GM12874 (cell line): ENCODE measurements at regions not wholly inside any gene's neighbourhood (a gene's known extent, or its start where the extent isn't known, plus 50 kb on each side); places are given as distances from the start of the nearest gene placed in this dataset.

ENCODE experiments used
- CTCF ChIP-seq: IDR thresholded peaks from 2 replicates; pipeline ENCODE4 v1.5.1; 2011; ENCODE audit warnings: low read depth, mild to moderate bottlenecking, control low read depth, low read length, moderate library complexity; ENCODE audit not compliant: insufficient read depth

- no peak for TF ChIP-seq CTCF
Measured at GRCh38 chr21:16640297-16641027, 872.4 kb upstream of the CXADR start.

DNA sequence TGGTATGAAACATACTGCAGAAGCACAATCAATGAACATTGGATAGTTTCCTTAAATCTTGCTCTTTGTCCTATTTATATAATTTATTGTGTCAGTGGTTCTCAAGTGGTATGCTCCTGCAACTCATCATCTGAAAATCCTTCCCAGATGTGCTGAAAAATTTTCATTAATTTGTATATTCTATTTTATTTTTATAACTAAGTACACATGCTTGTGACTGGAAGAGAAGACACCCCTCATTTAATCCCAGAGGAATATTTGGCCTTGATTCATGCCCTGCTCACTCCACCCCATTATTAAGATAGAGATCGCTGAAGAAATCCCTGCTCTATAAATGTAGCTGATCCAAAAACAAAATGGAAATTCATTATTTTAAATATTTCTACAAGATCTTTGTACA is 870.5 kb upstream of the CXADR start:
- TF ChIP-seq CTCF: no peak

- no peak for TF ChIP-seq CTCF
Measured at GRCh38 chr21:16644685-16645084, 868.2 kb upstream of the CXADR start.

DNA sequence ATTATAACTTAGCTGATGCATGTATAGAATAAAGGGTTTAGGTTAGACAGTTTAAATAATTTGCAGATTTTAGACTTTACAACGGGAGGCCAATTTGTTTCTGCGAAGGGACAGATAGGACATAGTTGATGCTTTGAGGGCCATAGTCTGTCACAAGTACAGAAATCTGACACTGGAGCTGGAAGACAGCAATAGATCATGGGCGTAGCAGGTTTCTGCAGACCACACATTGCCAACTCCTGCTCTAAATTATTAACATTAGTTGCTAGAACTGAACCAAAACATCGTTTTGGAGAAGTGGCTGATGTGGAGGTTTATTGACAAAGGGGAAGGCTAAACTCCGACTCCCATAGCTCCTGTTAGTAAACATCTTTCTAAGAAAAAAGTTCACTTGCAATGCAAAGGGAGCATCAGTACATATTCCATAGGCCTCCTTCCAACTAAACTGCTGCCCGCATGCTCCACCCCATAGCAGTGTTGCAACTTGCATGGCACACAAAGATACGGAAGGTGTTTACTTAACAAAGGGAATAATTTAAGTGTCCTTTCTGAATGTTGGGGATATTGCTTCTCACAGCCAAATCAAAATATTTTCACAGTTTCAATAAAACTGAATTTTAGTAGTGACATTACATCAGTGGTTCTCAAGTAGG is 862.0 kb upstream of the CXADR start:
- TF ChIP-seq CTCF: no peak

DNA sequence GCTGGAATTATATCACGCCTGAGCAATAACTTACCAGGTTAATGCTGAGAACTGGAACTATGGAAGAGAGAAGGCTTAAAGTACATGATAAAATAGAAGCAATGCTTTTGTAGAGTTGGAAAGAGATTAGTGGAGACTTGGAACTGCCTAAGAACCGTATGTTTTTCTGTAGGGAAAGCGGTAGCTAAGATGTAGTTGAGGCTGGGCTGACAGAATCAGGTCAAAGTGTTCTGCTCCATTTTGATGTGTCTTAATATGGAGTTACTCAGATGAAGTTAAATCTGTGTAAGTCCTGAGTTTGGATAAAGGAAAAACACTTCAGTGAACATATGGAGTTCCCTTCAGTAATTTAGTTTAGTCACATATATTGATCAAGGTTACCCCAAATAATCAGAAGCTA is 860.9 kb upstream of the CXADR start:
- TF ChIP-seq CTCF: no peak

DNA sequence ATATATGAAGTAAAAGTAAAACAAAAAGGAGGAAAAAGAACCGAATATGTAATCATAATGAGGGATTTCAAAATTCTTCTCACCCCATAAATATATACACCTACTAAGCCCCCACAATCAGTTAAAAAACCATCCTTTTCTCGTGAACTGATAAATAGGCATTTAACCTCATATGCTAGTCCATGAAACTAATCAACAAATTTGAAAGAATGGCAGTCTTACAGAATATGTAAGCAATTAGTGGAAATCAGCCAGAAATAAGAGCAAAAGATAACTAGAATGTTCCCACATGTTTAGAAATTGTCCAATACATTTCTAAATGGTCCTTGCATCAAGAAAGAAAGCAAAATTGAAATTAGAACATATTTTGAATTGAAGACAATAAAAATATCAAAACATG is 849.4 kb upstream of the CXADR start:
- TF ChIP-seq CTCF: no peak

DNA sequence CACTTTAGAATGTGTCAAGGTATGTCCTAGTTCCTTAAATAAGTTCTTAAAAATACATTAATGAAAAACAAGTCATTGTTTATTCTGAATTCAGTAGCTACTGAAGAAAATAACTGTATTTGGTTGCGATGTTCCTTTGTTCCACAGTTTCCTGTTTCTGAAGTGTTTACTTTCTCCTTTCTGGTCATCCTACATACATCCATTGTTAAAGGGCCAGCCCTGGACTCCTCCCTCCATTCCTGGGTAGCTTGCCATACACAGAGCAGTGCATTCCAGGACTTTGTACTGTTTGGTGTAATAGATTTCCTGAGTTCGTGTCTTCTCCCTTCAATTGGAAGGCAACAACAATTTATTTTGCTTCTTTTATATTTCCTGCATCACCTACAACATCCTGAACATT is 845.4 kb upstream of the CXADR start:
- TF ChIP-seq CTCF: no peak
